ENCODE measurements at regions not wholly inside any gene's neighbourhood (a gene's known extent, or its start where the extent isn't known, plus 50 kb on each side); places are given as distances from the start of the nearest gene placed in this dataset.

- WGBS (ENCODE audit: extremely low coverage, insufficient coverage, insufficient read length) = no CpG with 5 or more reads among the region's 4 CpGs
- no peak overlapping the region for H2BK12ac ChIP-seq (ENCODE audit: low read length)
Observed at GRCh38 chr13:48783695-48784230, 130.0 kb downstream of the CYSLTR2 start.

GRCh38 chr13:48784916-48785548, 131.3 kb downstream of the CYSLTR2 start:
- no peak overlapping the region for H3K18ac ChIP-seq (ENCODE audit: low read length)
- no peak overlapping the region for H4K8ac ChIP-seq (ENCODE audit: low read depth, low read length)
- no peak overlapping the region for H3K27ac ChIP-seq (ENCODE audit: low read depth, low read length)
- H3K4me2 ChIP-seq (ENCODE audit: low read length) = no peak overlapping the region
- H3K4me3 ChIP-seq (ENCODE audit: low read depth, low read length) = no peak overlapping the region
- H3K9ac ChIP-seq (ENCODE audit: low read length) = no peak overlapping the region
- H3K36me3 ChIP-seq (ENCODE audit: control insufficient read depth in 1 of 2, insufficient read depth in 2 of 2, low read length in 2 of 2) = peaks cover 0 to 2% of the 10 kb centered on the region in 2 experiments
- no peak overlapping the region for H3K23ac ChIP-seq (ENCODE audit: low read length)
- WGBS (ENCODE audit: extremely low coverage, insufficient coverage, insufficient read length) = no CpG with 5 or more reads among the region's 3 CpGs
- no peak overlapping the region for H2BK5ac ChIP-seq (ENCODE audit: low read depth, low read length, poor library complexity)
- H3K4me1 ChIP-seq (ENCODE audit: control insufficient read depth in 1 of 2, insufficient read depth in 2 of 2, low read length in 2 of 2) = peaks cover 2 to 8% of the 10 kb centered on the region in 2 experiments
- H3K14ac ChIP-seq (ENCODE audit: low read length) = no peak overlapping the region
- H3K79me1 ChIP-seq (ENCODE audit: low read length) = no peaks in the 10 kb centered on the region
- peak in 1 of 2 donors; percentile 34 for DNase-seq
- no peak overlapping the region for H2AFZ ChIP-seq (ENCODE audit: insufficient read depth, low read length, poor library complexity)
- no peaks in the 10 kb centered on the region for H3K79me2 ChIP-seq (ENCODE audit: control insufficient read depth, insufficient read depth, low read length, poor library complexity)
- no peak overlapping the region for H2AK5ac ChIP-seq (ENCODE audit: low read length)
- H3K4ac ChIP-seq (ENCODE audit: low read depth, low read length) = no peak overlapping the region
- no peak overlapping the region for H4K12ac ChIP-seq (ENCODE audit: low read depth, low read length)
- H4K91ac ChIP-seq (ENCODE audit: low read depth, low read length) = no peak overlapping the region
- H3K27me3 ChIP-seq (ENCODE audit: insufficient read depth, low read length) = no peaks in the 10 kb centered on the region
- H2BK120ac ChIP-seq (ENCODE audit: insufficient read depth, low read length, poor library complexity) = no peak overlapping the region
- no peak overlapping the region for H2BK12ac ChIP-seq (ENCODE audit: low read length)
- peaks cover 4% of the 10 kb centered on the region for H3K9me3 ChIP-seq (ENCODE audit: insufficient read depth, low read depth, low read length)

More at GRCh38 chr13:48783695-48784230, 130.0 kb downstream of the CYSLTR2 start:
- H3K9me3 ChIP-seq (ENCODE audit: insufficient read depth, low read depth, low read length) = peaks cover 4% of the 10 kb centered on the region
- peak in 1 of 2 donors; percentile 62 for DNase-seq
- H4K91ac ChIP-seq (ENCODE audit: low read depth, low read length) = peak overlapping the region; percentile 57
- no peak overlapping the region for H3K27ac ChIP-seq (ENCODE audit: low read depth, low read length)
- H3K4ac ChIP-seq (ENCODE audit: low read depth, low read length) = no peak overlapping the region
- no peak overlapping the region for H3K4me3 ChIP-seq (ENCODE audit: low read depth, low read length)
- no peak overlapping the region for H3K18ac ChIP-seq (ENCODE audit: low read length)
- peaks cover 2 to 8% of the 10 kb centered on the region in 2 experiments for H3K4me1 ChIP-seq (ENCODE audit: control insufficient read depth in 1 of 2, insufficient read depth in 2 of 2, low read length in 2 of 2)
- no peaks in the 10 kb centered on the region for H3K79me1 ChIP-seq (ENCODE audit: low read length)
- no peak overlapping the region for H3K14ac ChIP-seq (ENCODE audit: low read length)
- no peak overlapping the region for H3K9ac ChIP-seq (ENCODE audit: low read length)
- no peak overlapping the region for H4K12ac ChIP-seq (ENCODE audit: low read depth, low read length)
- H2BK5ac ChIP-seq (ENCODE audit: low read depth, low read length, poor library complexity) = peak overlapping the region; percentile 25
- H3K36me3 ChIP-seq (ENCODE audit: control insufficient read depth in 1 of 2, insufficient read depth in 2 of 2, low read length in 2 of 2) = peaks cover 0 to 2% of the 10 kb centered on the region in 2 experiments
- no peak overlapping the region for H3K23ac ChIP-seq (ENCODE audit: low read length)
- H2AK5ac ChIP-seq (ENCODE audit: low read length) = no peak overlapping the region
- H4K8ac ChIP-seq (ENCODE audit: low read depth, low read length) = no peak overlapping the region
- H2BK120ac ChIP-seq (ENCODE audit: insufficient read depth, low read length, poor library complexity) = peak overlapping the region; percentile 39
- no peak overlapping the region for H3K4me2 ChIP-seq (ENCODE audit: low read length)
- H3K27me3 ChIP-seq (ENCODE audit: insufficient read depth, low read length) = no peaks in the 10 kb centered on the region
- no peak overlapping the region for H2AFZ ChIP-seq (ENCODE audit: insufficient read depth, low read length, poor library complexity)
- no peaks in the 10 kb centered on the region for H3K79me2 ChIP-seq (ENCODE audit: control insufficient read depth, insufficient read depth, low read length, poor library complexity)

GRCh38 chr13:48790199-48790598, 136.5 kb downstream of the CYSLTR2 start:
- Histone ChIP-seq H4K91ac (ENCODE audit: low read depth, low read length) (no peak overlapping the region), H3K36me3 (ENCODE audit: control insufficient read depth in 1 of 2, insufficient read depth in 2 of 2, low read length in 2 of 2) (peaks cover 0 to 2% of the 10 kb centered on the region in 2 experiments), H2BK120ac (ENCODE audit: insufficient read depth, low read length, poor library complexity) (no peak overlapping the region), H3K9ac (ENCODE audit: low read length) (no peak overlapping the region), H3K79me1 (ENCODE audit: low read length) (no peaks in the 10 kb centered on the region), H3K23ac (ENCODE audit: low read length) (no peak overlapping the region), H4K8ac (ENCODE audit: low read depth, low read length) (no peak overlapping the region), H3K4me2 (ENCODE audit: low read length) (no peak overlapping the region), H3K27ac (ENCODE audit: low read depth, low read length) (no peak overlapping the region), H3K4me3 (ENCODE audit: low read depth, low read length) (no peak overlapping the region), H3K4ac (ENCODE audit: low read depth, low read length) (no peak overlapping the region), H3K79me2 (ENCODE audit: control insufficient read depth, insufficient read depth, low read length, poor library complexity) (no peaks in the 10 kb centered on the region), H2BK5ac (ENCODE audit: low read depth, low read length, poor library complexity) (no peak overlapping the region), H3K14ac (ENCODE audit: low read length) (no peak overlapping the region), H3K9me3 (ENCODE audit: insufficient read depth, low read depth, low read length) (no peaks in the 10 kb centered on the region), H2BK12ac (ENCODE audit: low read length) (no peak overlapping the region), H2AFZ (ENCODE audit: insufficient read depth, low read length, poor library complexity) (no peak overlapping the region), H4K12ac (ENCODE audit: low read depth, low read length) (no peak overlapping the region), H3K4me1 (ENCODE audit: control insufficient read depth in 1 of 2, insufficient read depth in 2 of 2, low read length in 2 of 2) (no peaks in the 10 kb centered on the region), H2AK5ac (ENCODE audit: low read length) (no peak overlapping the region), H3K18ac (ENCODE audit: low read length) (no peak overlapping the region), H3K27me3 (ENCODE audit: insufficient read depth, low read length) (no peaks in the 10 kb centered on the region)
- no peak for DNase-seq
- no CpG with 5 or more reads among the region's 3 CpGs for WGBS (ENCODE audit: extremely low coverage, insufficient coverage, insufficient read length)

- H2BK120ac ChIP-seq (ENCODE audit: insufficient read depth, low read length, poor library complexity) = no peak overlapping the region
- no peaks in the 10 kb centered on the region for H3K79me1 ChIP-seq (ENCODE audit: low read length)
- H4K91ac ChIP-seq (ENCODE audit: low read depth, low read length) = no peak overlapping the region
- H3K4me1 ChIP-seq (ENCODE audit: control insufficient read depth in 1 of 2, insufficient read depth in 2 of 2, low read length in 2 of 2) = peaks cover 0 to 2% of the 10 kb centered on the region in 2 experiments
- no peak overlapping the region for H3K27ac ChIP-seq (ENCODE audit: low read depth, low read length)
- H3K9ac ChIP-seq (ENCODE audit: low read length) = no peak overlapping the region
- H2AK5ac ChIP-seq (ENCODE audit: low read length) = no peak overlapping the region
- H3K4me3 ChIP-seq (ENCODE audit: low read depth, low read length) = no peak overlapping the region
- H3K4ac ChIP-seq (ENCODE audit: low read depth, low read length) = no peak overlapping the region
- WGBS (ENCODE audit: extremely low coverage, insufficient coverage, insufficient read length) = no CpG with 5 or more reads among the region's 1 CpG
- no peaks in the 10 kb centered on the region for H3K27me3 ChIP-seq (ENCODE audit: insufficient read depth, low read length)
- no peak overlapping the region for H4K12ac ChIP-seq (ENCODE audit: low read depth, low read length)
- H4K8ac ChIP-seq (ENCODE audit: low read depth, low read length) = no peak overlapping the region
- H3K36me3 ChIP-seq (ENCODE audit: control insufficient read depth in 1 of 2, insufficient read depth in 2 of 2, low read length in 2 of 2) = peaks cover 0 to 2% of the 10 kb centered on the region in 2 experiments
- H2AFZ ChIP-seq (ENCODE audit: insufficient read depth, low read length, poor library complexity) = no peak overlapping the region
- H2BK5ac ChIP-seq (ENCODE audit: low read depth, low read length, poor library complexity) = no peak overlapping the region
- DNase-seq = no peak
- H3K9me3 ChIP-seq (ENCODE audit: insufficient read depth, low read depth, low read length) = no peaks in the 10 kb centered on the region
- H3K79me2 ChIP-seq (ENCODE audit: control insufficient read depth, insufficient read depth, low read length, poor library complexity) = no peaks in the 10 kb centered on the region
- no peak overlapping the region for H3K14ac ChIP-seq (ENCODE audit: low read length)
- no peak overlapping the region for H3K18ac ChIP-seq (ENCODE audit: low read length)
- no peak overlapping the region for H3K4me2 ChIP-seq (ENCODE audit: low read length)
- H3K23ac ChIP-seq (ENCODE audit: low read length) = no peak overlapping the region
- no peak overlapping the region for H2BK12ac ChIP-seq (ENCODE audit: low read length)
Observed at GRCh38 chr13:48790966-48791365, 137.2 kb downstream of the CYSLTR2 start.
